ENCODE measurements at regions not wholly inside any gene's neighbourhood (a gene's known extent, or its start where the extent isn't known, plus 50 kb on each side); places are given as distances from the start of the nearest gene placed in this dataset.
"Not testable (repeated sequence)": the region's sequence is repeated elsewhere in the genome, so short reads cannot be mapped to it uniquely, and the experiment has no call there.

- no peak for DNase-seq (ENCODE audit: low read depth)
- in situ Hi-C loops (cut with HindIII; ENCODE audit: low sequenced_read_pairs): no loop called here
- TF ChIP-seq, protein P1, sequence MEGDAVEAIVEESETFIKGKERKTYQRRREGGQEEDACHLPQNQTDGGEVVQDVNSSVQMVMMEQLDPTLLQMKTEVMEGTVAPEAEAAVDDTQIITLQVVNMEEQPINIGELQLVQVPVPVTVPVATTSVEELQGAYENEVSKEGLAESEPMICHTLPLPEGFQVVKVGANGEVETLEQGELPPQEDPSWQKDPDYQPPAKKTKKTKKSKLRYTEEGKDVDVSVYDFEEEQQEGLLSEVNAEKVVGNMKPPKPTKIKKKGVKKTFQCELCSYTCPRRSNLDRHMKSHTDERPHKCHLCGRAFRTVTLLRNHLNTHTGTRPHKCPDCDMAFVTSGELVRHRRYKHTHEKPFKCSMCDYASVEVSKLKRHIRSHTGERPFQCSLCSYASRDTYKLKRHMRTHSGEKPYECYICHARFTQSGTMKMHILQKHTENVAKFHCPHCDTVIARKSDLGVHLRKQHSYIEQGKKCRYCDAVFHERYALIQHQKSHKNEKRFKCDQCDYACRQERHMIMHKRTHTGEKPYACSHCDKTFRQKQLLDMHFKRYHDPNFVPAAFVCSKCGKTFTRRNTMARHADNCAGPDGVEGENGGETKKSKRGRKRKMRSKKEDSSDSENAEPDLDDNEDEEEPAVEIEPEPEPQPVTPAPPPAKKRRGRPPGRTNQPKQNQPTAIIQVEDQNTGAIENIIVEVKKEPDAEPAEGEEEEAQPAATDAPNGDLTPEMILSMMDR (IDR thresholded peaks at IDR 0.05; ENCODE audit: low read depth, low read length, missing control alignments): no peak
- H3K4me3 ChIP-seq (ENCODE audit: low read depth, low read length): no peak overlapping the region
Observed at GRCh38 chr13:66237411-66238062, 992.6 kb downstream of the PCDH9 start.

GRCh38 chr13:66234159-66234558, 996.0 kb downstream of the PCDH9 start:
- TF ChIP-seq, protein P1 (IDR thresholded peaks at IDR 0.05; ENCODE audit: low read depth, low read length, missing control alignments): no peak
- no peak for DNase-seq (ENCODE audit: low read depth)
- no peak overlapping the region for H3K4me3 ChIP-seq (ENCODE audit: low read depth, low read length)
- in situ Hi-C loops (cut with HindIII; ENCODE audit: low sequenced_read_pairs): no loop called here

DNA sequence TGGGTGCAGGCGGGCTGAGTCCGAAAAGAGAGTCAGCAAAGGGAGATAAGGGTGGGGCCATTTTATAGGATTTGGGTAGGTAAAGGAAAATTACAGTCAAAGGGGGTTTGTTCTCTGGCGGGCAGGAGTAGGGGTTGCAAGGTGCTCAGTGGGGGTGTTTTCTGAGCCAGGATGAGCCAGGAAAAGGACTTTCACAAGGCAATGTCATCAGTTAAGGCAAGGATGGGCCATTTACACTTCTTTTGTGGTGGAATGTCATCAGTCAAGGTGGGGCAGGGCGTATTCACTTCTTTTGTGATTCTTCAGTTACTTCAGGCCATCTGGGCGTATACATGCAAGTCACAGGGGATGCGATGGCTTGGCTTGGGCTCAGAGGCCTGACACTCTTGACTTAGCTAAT, 998.2 kb downstream of the PCDH9 start:
- H3K4me3 ChIP-seq (ENCODE audit: low read depth, low read length); DNase-seq (ENCODE audit: low read depth); in situ Hi-C loops (cut with HindIII; ENCODE audit: low sequenced_read_pairs): not testable (repeated sequence)

DNA sequence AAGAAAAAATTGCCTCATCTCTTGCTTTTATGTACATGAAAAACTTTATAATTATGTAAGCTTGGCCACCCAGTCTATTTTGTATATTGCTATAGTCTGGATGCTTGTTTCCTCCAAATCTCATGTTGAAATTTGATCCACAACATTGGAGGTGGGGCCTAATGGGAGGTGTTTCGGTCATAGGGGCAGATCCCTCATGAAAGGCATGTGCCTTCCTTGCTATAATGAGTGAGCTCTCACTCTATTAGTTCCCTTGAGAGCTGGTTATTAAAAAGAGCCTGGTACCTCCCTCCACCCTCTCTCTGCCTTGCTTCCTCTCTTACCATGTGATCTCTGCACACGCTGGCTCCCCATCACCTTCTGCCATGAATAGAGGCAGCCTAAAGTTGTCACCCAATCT, 1005.1 kb downstream of the PCDH9 start:
- TF ChIP-seq, protein P1 (IDR thresholded peaks at IDR 0.05; ENCODE audit: low read depth, low read length, missing control alignments): no peak
- H3K4me3 ChIP-seq (ENCODE audit: low read depth, low read length): no peak overlapping the region
- DNase-seq (ENCODE audit: low read depth): no peak
- in situ Hi-C loops (cut with HindIII; ENCODE audit: low sequenced_read_pairs): no loop called here

- in situ Hi-C loops (cut with HindIII; ENCODE audit: low sequenced_read_pairs): no loop called here
Observed at GRCh38 chr13:66224663-66225062, 1005.5 kb downstream of the PCDH9 start.

GRCh38 chr13:66222926-66223325, 1007.2 kb downstream of the PCDH9 start:
- TF ChIP-seq, protein P1 (IDR thresholded peaks at IDR 0.05; ENCODE audit: low read depth, low read length, missing control alignments): no peak
- no peak for DNase-seq (ENCODE audit: low read depth)
- in situ Hi-C loops (cut with HindIII; ENCODE audit: low sequenced_read_pairs): no loop called here

More at GRCh38 chr13:66224663-66225062, 1005.5 kb downstream of the PCDH9 start:
- no peak for DNase-seq (ENCODE audit: low read depth)
- no peak overlapping the region for H3K4me3 ChIP-seq (ENCODE audit: low read depth, low read length)
- TF ChIP-seq, protein P1 (IDR thresholded peaks at IDR 0.05; ENCODE audit: low read depth, low read length, missing control alignments): no peak

GRCh38 chr13:66222127-66222526, 1008.0 kb downstream of the PCDH9 start:
- DNase-seq (ENCODE audit: low read depth): no peak
- TF ChIP-seq, protein P1 (IDR thresholded peaks at IDR 0.05; ENCODE audit: low read depth, low read length, missing control alignments): no peak
- in situ Hi-C loops (cut with HindIII; ENCODE audit: low sequenced_read_pairs): no loop called here
- no peak overlapping the region for H3K4me3 ChIP-seq (ENCODE audit: low read depth, low read length)

More at GRCh38 chr13:66222926-66223325, 1007.2 kb downstream of the PCDH9 start:
- H3K4me3 ChIP-seq (ENCODE audit: low read depth, low read length): no peak overlapping the region
